ENCODE measurements at regions not wholly inside any gene's neighbourhood (a gene's known extent, or its start where the extent isn't known, plus 50 kb on each side); places are given as distances from the start of the nearest gene placed in this dataset.

GRCh38 chr15:36429707-36430106 lies 149.7 kb upstream of the CDIN1 start:
- TF ChIP-seq REST (IDR thresholded peaks at IDR 0.05; ENCODE audit: borderline replicate concordance), result no peak
- no peak for TF ChIP-seq EZH2 (IDR thresholded peaks at IDR 0.05; ENCODE audit: borderline replicate concordance, insufficient read depth, low read length, poor library complexity, severe bottlenecking)
- TF ChIP-seq CTCF (IDR thresholded peaks at IDR 0.05; ENCODE audit: poor library complexity, severe bottlenecking), result no peak
- TF ChIP-seq POLR2AphosphoS5 (IDR thresholded peaks at IDR 0.05), result no peak

Data from neural cell (in vitro differentiated cells).